SH-SY5Y (cell line): ENCODE measurements at regions not wholly inside any gene's neighbourhood (a gene's known extent, or its start where the extent isn't known, plus 50 kb on each side); places are given as distances from the start of the nearest gene placed in this dataset.

Experiments used
- GATA2 ChIP-seq: IDR thresholded peaks from 2 replicates; pipeline ENCODE4 v1.6.1; 2011; ENCODE audit warnings: mild to moderate bottlenecking, low read depth, low read length
- GATA3 ChIP-seq: IDR thresholded peaks from 2 replicates; pipeline ENCODE4 v1.6.1; 2011; ENCODE audit warnings: low read depth, mild to moderate bottlenecking, low read length, moderate library complexity

GRCh38 chr2:150417278-150417677, 70.2 kb downstream of the RND3 start:
- TF ChIP-seq GATA3 (no peak), GATA2 (no peak)

- TF ChIP-seq GATA2 = no peak
- TF ChIP-seq GATA3 = no peak
Measured at GRCh38 chr2:150415022-150415421, 72.4 kb downstream of the RND3 start.

GRCh38 chr2:150413910-150414309, 73.6 kb downstream of the RND3 start:
- TF ChIP-seq GATA3 (no peak), GATA2 (no peak)

GRCh38 chr2:150413366-150413765, 74.1 kb downstream of the RND3 start:
- TF ChIP-seq GATA2 (no peak), GATA3 (no peak)

GRCh38 chr2:150410809-150411208, 76.7 kb downstream of the RND3 start:
- no peak for TF ChIP-seq GATA3
- TF ChIP-seq GATA2 = no peak

- TF ChIP-seq GATA3 = no peak
- TF ChIP-seq GATA2 = no peak
Measured at GRCh38 chr2:150409196-150409595, 78.3 kb downstream of the RND3 start.

GRCh38 chr2:150404147-150404546, 83.3 kb downstream of the RND3 start:
- TF ChIP-seq GATA3 = no peak
- no peak for TF ChIP-seq GATA2

GRCh38 chr2:150403457-150403856, 84.0 kb downstream of the RND3 start:
- TF ChIP-seq GATA2 (no peak), GATA3 (no peak)

GRCh38 chr2:150402953-150403352, 84.5 kb downstream of the RND3 start:
- no peak for TF ChIP-seq GATA2
- no peak for TF ChIP-seq GATA3

GRCh38 chr2:150400849-150401248, 86.6 kb downstream of the RND3 start:
- TF ChIP-seq GATA3 (no peak), GATA2 (no peak)

GRCh38 chr2:150392614-150393013, 94.9 kb downstream of the RND3 start:
- no peak for TF ChIP-seq GATA2
- no peak for TF ChIP-seq GATA3

- TF ChIP-seq GATA3 = no peak
Measured at GRCh38 chr2:150391779-150392178, 95.7 kb downstream of the RND3 start.

GRCh38 chr2:150389447-150389846, 98.0 kb downstream of the RND3 start:
- TF ChIP-seq GATA2 (no peak), GATA3 (no peak)

- TF ChIP-seq GATA3 (no peak), GATA2 (no peak)
Measured at GRCh38 chr2:150388289-150388625, 99.2 kb downstream of the RND3 start.

- TF ChIP-seq GATA3 = no peak
Measured at GRCh38 chr2:150387586-150388288, 99.7 kb downstream of the RND3 start.

- TF ChIP-seq GATA3 = no peak
Measured at GRCh38 chr2:150385211-150385610, 102.3 kb downstream of the RND3 start.
